ENCODE measurements at regions not wholly inside any gene's neighbourhood (a gene's known extent, or its start where the extent isn't known, plus 50 kb on each side); places are given as distances from the start of the nearest gene placed in this dataset.

GRCh38 chr4:137274404-137274803 is 257.9 kb downstream of the PCDH18 start:
- peaks cover 4% of the 10 kb centered on the region; the same call in 1 of the 2 replicates for H3K4me1 ChIP-seq
- no peaks in the 10 kb centered on the region for H3K27me3 ChIP-seq
- no peak for DNase-seq
- H3K36me3 ChIP-seq = no peaks in the 10 kb centered on the region
- TF ChIP-seq, protein P1, sequence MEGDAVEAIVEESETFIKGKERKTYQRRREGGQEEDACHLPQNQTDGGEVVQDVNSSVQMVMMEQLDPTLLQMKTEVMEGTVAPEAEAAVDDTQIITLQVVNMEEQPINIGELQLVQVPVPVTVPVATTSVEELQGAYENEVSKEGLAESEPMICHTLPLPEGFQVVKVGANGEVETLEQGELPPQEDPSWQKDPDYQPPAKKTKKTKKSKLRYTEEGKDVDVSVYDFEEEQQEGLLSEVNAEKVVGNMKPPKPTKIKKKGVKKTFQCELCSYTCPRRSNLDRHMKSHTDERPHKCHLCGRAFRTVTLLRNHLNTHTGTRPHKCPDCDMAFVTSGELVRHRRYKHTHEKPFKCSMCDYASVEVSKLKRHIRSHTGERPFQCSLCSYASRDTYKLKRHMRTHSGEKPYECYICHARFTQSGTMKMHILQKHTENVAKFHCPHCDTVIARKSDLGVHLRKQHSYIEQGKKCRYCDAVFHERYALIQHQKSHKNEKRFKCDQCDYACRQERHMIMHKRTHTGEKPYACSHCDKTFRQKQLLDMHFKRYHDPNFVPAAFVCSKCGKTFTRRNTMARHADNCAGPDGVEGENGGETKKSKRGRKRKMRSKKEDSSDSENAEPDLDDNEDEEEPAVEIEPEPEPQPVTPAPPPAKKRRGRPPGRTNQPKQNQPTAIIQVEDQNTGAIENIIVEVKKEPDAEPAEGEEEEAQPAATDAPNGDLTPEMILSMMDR (IDR thresholded peaks at IDR 0.05; ENCODE audit: low read depth, low read length) = no peak
- H3K9me3 ChIP-seq = no peaks in the 10 kb centered on the region
- H3K4me3 ChIP-seq (ENCODE audit: low read depth, low read length) = no peak overlapping the region

DNA sequence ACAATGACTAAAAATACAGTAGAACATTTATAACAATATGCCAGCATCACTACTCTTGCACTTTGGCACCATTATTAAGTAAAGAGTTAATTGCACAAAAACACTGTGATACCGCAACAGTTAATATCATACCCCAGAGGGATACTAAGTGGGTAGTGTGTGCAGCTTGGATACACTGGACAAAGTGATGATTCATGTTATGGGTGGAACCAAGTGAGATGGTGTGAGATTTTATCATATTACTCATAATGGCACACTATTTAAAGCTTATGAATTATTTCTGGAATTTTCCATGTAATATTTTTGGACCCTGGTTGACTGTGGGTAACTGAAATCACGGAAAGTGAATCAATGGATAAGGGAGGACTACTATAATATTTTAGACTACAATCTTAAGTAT is 265.3 kb downstream of the PCDH18 start:
- H3K9me3 ChIP-seq = no peaks in the 10 kb centered on the region
- DNase-seq = no peak
- H3K4me3 ChIP-seq (ENCODE audit: low read depth, low read length) = no peak overlapping the region
- H3K27me3 ChIP-seq = no peaks in the 10 kb centered on the region
- TF ChIP-seq, protein P1 (IDR thresholded peaks at IDR 0.05; ENCODE audit: low read depth, low read length) = no peak
- peaks cover 3% of the 10 kb centered on the region; the same call in 1 of the 2 replicates for H3K4me1 ChIP-seq
- no peaks in the 10 kb centered on the region for H3K36me3 ChIP-seq

GRCh38 chr4:137266511-137266910 is 265.8 kb downstream of the PCDH18 start:
- no peaks in the 10 kb centered on the region for H3K36me3 ChIP-seq

GRCh38 chr4:137263206-137263605 is 269.1 kb downstream of the PCDH18 start:
- DNase-seq = no peak
- no peaks in the 10 kb centered on the region for H3K36me3 ChIP-seq
- H3K27me3 ChIP-seq = no peaks in the 10 kb centered on the region
- H3K9me3 ChIP-seq = no peaks in the 10 kb centered on the region
- no peak overlapping the region for H3K4me3 ChIP-seq (ENCODE audit: low read depth, low read length)
- H3K4me1 ChIP-seq = peaks cover 3% of the 10 kb centered on the region; the same call in 1 of the 2 replicates
- TF ChIP-seq, protein P1 (IDR thresholded peaks at IDR 0.05; ENCODE audit: low read depth, low read length) = no peak

More at GRCh38 chr4:137266511-137266910, 265.8 kb downstream of the PCDH18 start:
- H3K9me3 ChIP-seq = no peaks in the 10 kb centered on the region
- no peak overlapping the region for H3K4me3 ChIP-seq (ENCODE audit: low read depth, low read length)
- H3K27me3 ChIP-seq = no peaks in the 10 kb centered on the region
- TF ChIP-seq, protein P1 (IDR thresholded peaks at IDR 0.05; ENCODE audit: low read depth, low read length) = no peak
- H3K4me1 ChIP-seq = peaks cover 3% of the 10 kb centered on the region; the same call in 1 of the 2 replicates
- DNase-seq = no peak

- no peaks in the 10 kb centered on the region for H3K27me3 ChIP-seq
- no peaks in the 10 kb centered on the region for H3K4me1 ChIP-seq
- H3K4me3 ChIP-seq (ENCODE audit: low read depth, low read length) = no peak overlapping the region
- H3K9me3 ChIP-seq = no peaks in the 10 kb centered on the region
- no peaks in the 10 kb centered on the region for H3K36me3 ChIP-seq
- TF ChIP-seq, protein P1 (IDR thresholded peaks at IDR 0.05; ENCODE audit: low read depth, low read length) = no peak
- DNase-seq = no peak
Measured at GRCh38 chr4:137253949-137254348, 278.3 kb downstream of the PCDH18 start.

- TF ChIP-seq, protein P1 (IDR thresholded peaks at IDR 0.05; ENCODE audit: low read depth, low read length) = no peak
- Histone ChIP-seq H3K27me3 (no peaks in the 10 kb centered on the region), H3K9me3 (no peaks in the 10 kb centered on the region), H3K36me3 (no peaks in the 10 kb centered on the region), H3K4me3 (ENCODE audit: low read depth, low read length) (no peak overlapping the region), H3K4me1 (no peaks in the 10 kb centered on the region)
- DNase-seq = no peak
Measured at GRCh38 chr4:137249112-137249511, 283.2 kb downstream of the PCDH18 start.

Data from BE2C (cell line).